Transverse colon (tissue), 3 donors: ENCODE measurements at regions not wholly inside any gene's neighbourhood (a gene's known extent, or its start where the extent isn't known, plus 50 kb on each side); places are given as distances from the start of the nearest gene placed in this dataset.

ENCODE experiments used
- CTCF ChIP-seq, 5 experiments: fragments of 200-600 bp in 3 of 5; fragments of 450-650 bp in 2 of 5; sonication (generic) in 3 of 5; IDR thresholded peaks; 1 replicate in 2 of 5; 2 replicates in 3 of 5; pipeline ENCODE4 v1.5.1; 2016 to 2017; ENCODE audit warnings: antibody characterized with exemption in 5 of 5, inconsistent platforms in 3 of 5, mild to moderate bottlenecking in 2 of 5, moderate library complexity in 1 of 5
- EP300 ChIP-seq: sonication (generic); formaldehyde crosslinking; IDR thresholded peaks from one replicate; pipeline ENCODE4 v1.6.1; 2017; ENCODE audit warnings: antibody characterized with exemption, low read depth

GRCh38 chr17:6361733-6362132 lies 73.2 kb downstream of the AIPL1 start:
- TF ChIP-seq CTCF (IDR thresholded peaks at IDR 0.05), result no peak
- TF ChIP-seq EP300, result no peak
